GM12878 (cell line): ENCODE measurements at regions not wholly inside any gene's neighbourhood (a gene's known extent, or its start where the extent isn't known, plus 50 kb on each side); places are given as distances from the start of the nearest gene placed in this dataset.

Source experiments
- ATAC-seq: fragments of 200-7000 bp; cut with Tn5 transposase; 3 replicates; pipeline ENCODE4 v1.9.1; 2020; ENCODE audit warnings: mild to moderate bottlenecking, moderate library complexity
- BruUV-seq: library from RNA; stranded (reverse); fragments of 400-500 nt; replicated peaks from 2 replicates; lab custom pipeline; 2021; lab: Mats Ljungman, UMichigan
- CTCF ChIA-PET: fragments of 300-600 bp; sonication (Branson Sonifier 250); formaldehyde crosslinking; extraction: SDS; loops from one replicate; lab custom pipeline; 2021; ENCODE audit warnings: inconsistent platforms; lab: Yijun Ruan, JAX
- POLR2A ChIA-PET: fragments of 350-600 bp; formaldehyde crosslinking; extraction: SDS; loops from one replicate; lab custom pipeline; 2021; ENCODE audit warnings: inconsistent platforms; lab: Charles Lee
- RAD21 ChIA-PET: fragments of 300-600 bp; sonication (Branson Sonifier 250); formaldehyde crosslinking; loops from one replicate; lab custom pipeline; 2023; ENCODE audit warnings: antibody characterized with exemption; ENCODE audit not compliant: unreplicated experiment; lab: Charles Lee
- SMC1A ChIA-PET: fragments of 300-600 bp; sonication (Branson Sonifier 250); formaldehyde crosslinking; loops from one replicate; lab custom pipeline; 2023; ENCODE audit not compliant: unreplicated experiment, uncharacterized antibody; lab: Charles Lee
- DNase-seq: peaks from one replicate; pipeline ENCODE4 v3.0.0-alpha.2; 2011; ENCODE audit warnings: low read depth, low spot score
- FAIRE-seq: peaks from 3 replicates; lab custom pipeline; 2011; peaks lifted over from hg19 to GRCh38; lab: Jason Lieb, UNC
- H2AFZ ChIP-seq: 2 replicates; pipeline ENCODE4 v1.6.0; 2011; ENCODE audit warnings: low read depth, low read length, control low read depth; ENCODE audit not compliant: control insufficient read depth
- H3K27ac ChIP-seq: 2 replicates; pipeline ENCODE4 v1.5.1; 2011; ENCODE audit warnings: control low read depth; ENCODE audit not compliant: control insufficient read depth, insufficient read depth
- H3K27me3 ChIP-seq, 2 experiments: replicated peaks in 1 of 2; 2 replicates each; pipeline versions ENCODE4 v1.6.0 to v1.6.1; 2011; ENCODE audit warnings: low read length in 1 of 2; ENCODE audit not compliant: control insufficient read depth in 2 of 2, insufficient read depth in 2 of 2
- H3K36me3 ChIP-seq, 2 experiments: 2 replicates each; pipeline ENCODE4 v1.5.1; 2011; ENCODE audit warnings: low read length in 1 of 2; ENCODE audit not compliant: control insufficient read depth in 2 of 2, insufficient read depth in 2 of 2
- H3K4me1 ChIP-seq: 2 replicates; pipeline ENCODE4 v1.6.1; 2011; ENCODE audit warnings: mild to moderate bottlenecking, low read length, moderate library complexity, mixed read lengths; ENCODE audit not compliant: control insufficient read depth, insufficient read depth
- H3K4me2 ChIP-seq: 2 replicates; pipeline ENCODE4 v1.6.0; 2011; ENCODE audit warnings: control low read depth; ENCODE audit not compliant: control insufficient read depth, insufficient read depth
- H3K4me3 ChIP-seq: fragments of 200-600 bp; sonication (generic); 2 replicates; pipeline ENCODE4 v1.5.1; 2016
- H3K79me2 ChIP-seq: 2 replicates; pipeline ENCODE4 v1.6.0; 2011; ENCODE audit warnings: low read length; ENCODE audit not compliant: control insufficient read depth, insufficient read depth
- H3K9ac ChIP-seq: 2 replicates; pipeline ENCODE4 v1.8.0; 2011; ENCODE audit warnings: low read length, control low read depth, mixed read lengths; ENCODE audit not compliant: control insufficient read depth, insufficient read depth
- H3K9me3 ChIP-seq: replicated peaks from 3 replicates; pipeline ENCODE4 v1.5.1; 2011; ENCODE audit warnings: mild to moderate bottlenecking, low read length; ENCODE audit not compliant: control insufficient read depth, insufficient read depth
- H4K20me1 ChIP-seq: 2 replicates; pipeline ENCODE4 v1.6.0; 2011; ENCODE audit not compliant: control insufficient read depth, insufficient read depth
- CEBPB ChIP-seq, 2 experiments: fragments of 150-350 bp in 1 of 2; IDR thresholded peaks; 2 replicates each; pipeline ENCODE4 v1.6.1; 2012 to 2014; ENCODE audit warnings: low read depth in 2 of 2, low read length in 2 of 2, borderline replicate concordance in 1 of 2, inconsistent platforms in 1 of 2
- DPF2 ChIP-seq: fragments of 450-650 bp; IDR thresholded peaks from 2 replicates; pipeline ENCODE4 v1.6.1; 2017; ENCODE audit warnings: mild to moderate bottlenecking
- GABPA ChIP-seq: IDR thresholded peaks from 2 replicates; pipeline ENCODE4 v1.6.1; 2014; ENCODE audit warnings: antibody characterized with exemption, low read depth, mild to moderate bottlenecking, inconsistent platforms
- KAT2A ChIP-seq: conservative IDR thresholded peaks from 2 replicates; pipeline ENCODE4 v1.6.1; 2011; ENCODE audit warnings: low read depth, low read length; ENCODE audit not compliant: control insufficient read depth
- LARP7 ChIP-seq: fragments of 450-650 bp; IDR thresholded peaks from 2 replicates; pipeline ENCODE4 v1.6.1; 2017; ENCODE audit warnings: mild to moderate bottlenecking
- SREBF2 ChIP-seq: IDR thresholded peaks from 2 replicates; pipeline ENCODE4 v1.6.1; 2012; ENCODE audit warnings: mild to moderate bottlenecking, low read length
- STAT1 ChIP-seq: fragments of 450-650 bp; conservative IDR thresholded peaks from 2 replicates; pipeline ENCODE4 v1.6.1; 2014; ENCODE audit warnings: antibody characterized with exemption, mild to moderate bottlenecking
- WRNIP1 ChIP-seq: IDR thresholded peaks from 2 replicates; pipeline ENCODE4 v1.6.1; 2011; ENCODE audit warnings: low read depth, low read length, improper control_type of control experiment, borderline replicate concordance
- YBX1 ChIP-seq: fragments of 450-650 bp; IDR thresholded peaks from 2 replicates; pipeline ENCODE4 v1.6.1; 2016; ENCODE audit warnings: antibody characterized with exemption
- WGBS: methylation state at CpG from one replicate; pipeline ENCODE4 v1.1.6; 2016; ENCODE audit warnings: low lambda C conversion rate; ENCODE audit not compliant: insufficient replicate concordance, insufficient coverage; ENCODE audit errors: missing lambda C conversion rate; 5-methylcytosine and 5-hydroxymethylcytosine counted together
- in situ Hi-C: fragments of 300-500 bp; cut with MboI; formaldehyde crosslinking; loops from 9 replicates; pipeline ENCODE4 v1.14.3; 2018; ENCODE audit warnings: mixed read lengths
- intact Hi-C: fragments of 100-400 bp; cut with micrococcal nuclease; formaldehyde crosslinking; loops from one replicate; pipeline ENCODE4 v1.14.2; 2022; ENCODE audit not compliant: unreplicated experiment
- TF ChIP-seq, protein P1 (sequence below): fragments of 450-650 bp; conservative IDR thresholded peaks from 2 replicates; pipeline ENCODE4 v1.6.1; 2017; ENCODE audit warnings: mild to moderate bottlenecking, moderate library complexity

DNA sequence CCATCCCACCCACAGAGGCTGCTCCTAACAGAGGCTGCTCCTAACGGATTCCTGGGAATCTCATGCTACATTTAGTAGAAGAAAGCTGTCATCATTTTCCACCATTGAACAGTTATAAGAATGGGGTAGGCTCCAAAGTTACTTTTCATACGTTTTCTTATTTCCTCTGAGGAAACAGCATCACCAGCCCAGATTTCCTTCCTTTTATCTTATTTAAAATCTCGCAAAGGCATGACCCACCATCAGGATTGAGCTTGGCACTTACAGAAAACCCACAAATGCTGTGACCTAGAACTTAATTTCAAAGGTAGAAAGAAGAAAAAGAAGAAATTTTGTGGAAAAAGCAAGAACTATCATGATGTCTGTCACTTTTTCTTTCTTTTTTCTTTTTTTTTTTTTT lies 168.0 kb downstream of the LY86 start:
- CTCF ChIA-PET, result interaction anchor here (0.6 to 1.4 kb wide), 2 partner anchors 80 to 138 kb away, joined by 3 read pairs; no protein-coding TSS in a partner anchor
- no peak for DNase-seq
- RAD21 ChIA-PET, result no interaction called here
- no peaks in the 10 kb centered on the region for H4K20me1 ChIP-seq
- H3K27ac ChIP-seq, result no peak overlapping the region
- H3K9ac ChIP-seq, result no peak overlapping the region
- BruUV-seq, result no TSS peak
- POLR2A ChIA-PET, result interaction anchor here (0.7 kb wide), 1 partner anchor 715 kb away, joined by 4 read pairs; no protein-coding TSS in a partner anchor
- H3K4me2 ChIP-seq, result no peak overlapping the region
- SMC1A ChIA-PET, result interaction anchor here (0.5 to 1.0 kb wide), 3 partner anchors 12 to 841 kb away, joined by 3 read pairs; no protein-coding TSS in a partner anchor
- no peaks in the 10 kb centered on the region for H3K79me2 ChIP-seq
- H3K36me3 ChIP-seq, result no peaks in the 10 kb centered on the region
- FAIRE-seq, result no peak
- H3K4me3 ChIP-seq, result no peak overlapping the region
- no peaks in the 10 kb centered on the region for H3K27me3 ChIP-seq
- in situ Hi-C loops, result no loop called here
- ATAC-seq, result no peak
- no peaks in the 10 kb centered on the region for H3K9me3 ChIP-seq
- intact Hi-C loops, result no loop called here
- TF ChIP-seq, protein P1, sequence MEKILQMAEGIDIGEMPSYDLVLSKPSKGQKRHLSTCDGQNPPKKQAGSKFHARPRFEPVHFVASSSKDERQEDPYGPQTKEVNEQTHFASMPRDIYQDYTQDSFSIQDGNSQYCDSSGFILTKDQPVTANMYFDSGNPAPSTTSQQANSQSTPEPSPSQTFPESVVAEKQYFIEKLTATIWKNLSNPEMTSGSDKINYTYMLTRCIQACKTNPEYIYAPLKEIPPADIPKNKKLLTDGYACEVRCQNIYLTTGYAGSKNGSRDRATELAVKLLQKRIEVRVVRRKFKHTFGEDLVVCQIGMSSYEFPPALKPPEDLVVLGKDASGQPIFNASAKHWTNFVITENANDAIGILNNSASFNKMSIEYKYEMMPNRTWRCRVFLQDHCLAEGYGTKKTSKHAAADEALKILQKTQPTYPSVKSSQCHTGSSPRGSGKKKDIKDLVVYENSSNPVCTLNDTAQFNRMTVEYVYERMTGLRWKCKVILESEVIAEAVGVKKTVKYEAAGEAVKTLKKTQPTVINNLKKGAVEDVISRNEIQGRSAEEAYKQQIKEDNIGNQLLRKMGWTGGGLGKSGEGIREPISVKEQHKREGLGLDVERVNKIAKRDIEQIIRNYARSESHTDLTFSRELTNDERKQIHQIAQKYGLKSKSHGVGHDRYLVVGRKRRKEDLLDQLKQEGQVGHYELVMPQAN, result no peak
- no peak for TF ChIP-seq STAT1
- TF ChIP-seq CEBPB (IDR thresholded peaks at IDR 0.05; ENCODE audit: borderline replicate concordance in 1 of 2, low read depth in 2 of 2, low read length in 2 of 2), result no peak
- TF ChIP-seq KAT2A, result no peak
- TF ChIP-seq DPF2, result no peak
- no peak for TF ChIP-seq WRNIP1
- no peak for TF ChIP-seq LARP7
- no peak for TF ChIP-seq SREBF2
- no peak for TF ChIP-seq YBX1
- TF ChIP-seq GABPA, result no peak
- peaks cover 7% of the 10 kb centered on the region for H3K4me1 ChIP-seq
- H2AFZ ChIP-seq, result no peak overlapping the region
- WGBS, result 27% methylated on average over 3 of the region's 3 CpGs
